Aorta (tissue), 5 donors: ENCODE measurements at regions not wholly inside any gene's neighbourhood (a gene's known extent, or its start where the extent isn't known, plus 50 kb on each side); places are given as distances from the start of the nearest gene placed in this dataset.

Source experiments
- ATAC-seq: fragments of 200-7000 bp; cut with Tn5 transposase; one replicate; pipeline ENCODE4 v1.9.1; 2022; ENCODE audit warnings: moderate library complexity; ENCODE audit not compliant: low FRiP score
- DNase-seq, 2 donors: peaks; one replicate each; pipeline ENCODE4 v3.0.0-alpha.2; 2020
- H3K27ac ChIP-seq, 2 donors: one replicate each; pipeline ENCODE4 v1.5.1; 2013; ENCODE audit warnings: low read length in 2 of 2, mild to moderate bottlenecking in 2 of 2, moderate library complexity in 2 of 2, control low read depth in 1 of 2, inconsistent platforms in 1 of 2, low read depth in 1 of 2
- H3K27me3 ChIP-seq, 2 donors: one replicate each; pipeline ENCODE4 v1.6.1; 2013; ENCODE audit warnings: control low read depth in 1 of 2, low read length in 1 of 2, mild to moderate bottlenecking in 1 of 2, moderate library complexity in 1 of 2; ENCODE audit not compliant: insufficient read depth in 2 of 2, control insufficient read depth in 1 of 2
- H3K36me3 ChIP-seq, 2 donors: one replicate each; pipeline ENCODE4 v1.6.1; 2013; ENCODE audit warnings: control low read depth in 1 of 2, low read length in 1 of 2, mild to moderate bottlenecking in 1 of 2; ENCODE audit not compliant: insufficient read depth in 2 of 2, control insufficient read depth in 1 of 2
- H3K4me1 ChIP-seq, 2 donors: one replicate each; pipeline ENCODE4 v1.6.1; 2013; ENCODE audit warnings: low read length in 2 of 2, control low read depth in 1 of 2, mild to moderate bottlenecking in 1 of 2, moderate library complexity in 1 of 2; ENCODE audit not compliant: insufficient read depth in 2 of 2, control insufficient read depth in 1 of 2
- H3K4me3 ChIP-seq, 2 donors: one replicate each; pipeline ENCODE4 v1.5.1; 2013; ENCODE audit warnings: low read length in 2 of 2, control low read depth in 1 of 2, mild to moderate bottlenecking in 1 of 2
- H3K9me3 ChIP-seq: one replicate; pipeline ENCODE4 v1.6.1; 2013; ENCODE audit warnings: mild to moderate bottlenecking, low read length; ENCODE audit not compliant: control insufficient read depth
- WGBS, 2 donors: extraction: QIAGEN DNeasy Blood & Tissue Kit; methylation state at CpG; one replicate each; pipeline ENCODE4 v1.1.7; 2013; 5-methylcytosine and 5-hydroxymethylcytosine counted together
- intact Hi-C, 2 donors: fragments of 100-400 bp; cut with DNase I; formaldehyde crosslinking; loops; one replicate each; pipeline versions ENCODE4 v1.14.2 to v1.15.0; 2022
- donor health status: healthy with polysubstance abuse.
- donor health status: Bipolar disorder and iron deficiency.
- donor health status: DM: no; HTN: no; CAD: no.
- donor health status: DM: no; HTN: no; CAD: no.
- donor health status: DM: yes; HTN: yes; CAD: no.

- no peak overlapping the region for H3K27ac ChIP-seq
- no peaks in the 10 kb centered on the region for H3K27me3 ChIP-seq
- intact Hi-C loops = no loop called here
- no peak for DNase-seq
- 24 to 29% methylated on average over 1 of the region's 1 CpG for WGBS, 2 donors
- H3K36me3 ChIP-seq = no peaks in the 10 kb centered on the region
- ATAC-seq = no peak
- H3K9me3 ChIP-seq = no peaks in the 10 kb centered on the region
- no peaks in the 10 kb centered on the region for H3K4me1 ChIP-seq
- H3K4me3 ChIP-seq = no peak overlapping the region
Measured at GRCh38 chrX:46218373-46218772, 326.8 kb downstream of the ZNF674 start.

GRCh38 chrX:46216406-46216805 is 328.8 kb downstream of the ZNF674 start:
- Histone ChIP-seq H3K4me3 (no peak overlapping the region), H3K27me3 (no peaks in the 10 kb centered on the region), H3K4me1 (no peaks in the 10 kb centered on the region), H3K27ac (peak overlapping the region in 1 of 2 donors; percentile 43), H3K36me3 (no peaks in the 10 kb centered on the region), H3K9me3 (no peaks in the 10 kb centered on the region)
- no peak for DNase-seq
- no peak for ATAC-seq
- intact Hi-C loops = no loop called here
- 11 to 44% methylated on average over 2 of the region's 2 CpGs for WGBS, 2 donors

GRCh38 chrX:46211079-46211478 is 334.1 kb downstream of the ZNF674 start:
- WGBS, 2 donors = 91 to 95% methylated on average over 4 of the region's 4 CpGs
- no peak for DNase-seq
- no peak overlapping the region for H3K4me3 ChIP-seq
- H3K4me1 ChIP-seq = peaks cover 0 to 2% of the 10 kb centered on the region in 2 donors
- no peaks in the 10 kb centered on the region for H3K9me3 ChIP-seq
- intact Hi-C loops = no loop called here
- H3K27me3 ChIP-seq = no peaks in the 10 kb centered on the region
- no peaks in the 10 kb centered on the region for H3K36me3 ChIP-seq
- H3K27ac ChIP-seq = no peak overlapping the region
- ATAC-seq = no peak

GRCh38 chrX:46209768-46210167 is 335.5 kb downstream of the ZNF674 start:
- Histone ChIP-seq H3K36me3 (no peaks in the 10 kb centered on the region), H3K4me1 (peaks cover 0 to 2% of the 10 kb centered on the region in 2 donors), H3K4me3 (no peak overlapping the region), H3K27ac (no peak overlapping the region), H3K27me3 (no peaks in the 10 kb centered on the region), H3K9me3 (no peaks in the 10 kb centered on the region)
- WGBS, 2 donors = 55 to 72% methylated on average over 4 of the region's 4 CpGs
- intact Hi-C loops = no loop called here
- ATAC-seq (no peak), DNase-seq (no peak)

- Histone ChIP-seq H3K36me3 (no peaks in the 10 kb centered on the region), H3K4me3 (no peak overlapping the region), H3K9me3 (no peaks in the 10 kb centered on the region), H3K27me3 (no peaks in the 10 kb centered on the region), H3K27ac (no peak overlapping the region), H3K4me1 (peaks cover 0 to 2% of the 10 kb centered on the region in 2 donors)
- no peak for DNase-seq
- ATAC-seq = no peak
- intact Hi-C loops = no loop called here
Measured at GRCh38 chrX:46209037-46209436, 336.2 kb downstream of the ZNF674 start.

GRCh38 chrX:46208225-46208854 is 336.9 kb downstream of the ZNF674 start:
- no peaks in the 10 kb centered on the region for H3K36me3 ChIP-seq
- intact Hi-C loops = no loop called here
- WGBS, 2 donors = 15 to 49% methylated on average over 2 of the region's 2 CpGs
- no peaks in the 10 kb centered on the region for H3K27me3 ChIP-seq
- DNase-seq (no peak), ATAC-seq (no peak)
- peaks cover 0 to 2% of the 10 kb centered on the region in 2 donors for H3K4me1 ChIP-seq
- H3K4me3 ChIP-seq = no peak overlapping the region
- no peaks in the 10 kb centered on the region for H3K9me3 ChIP-seq
- no peak overlapping the region for H3K27ac ChIP-seq

GRCh38 chrX:46204721-46205422 is 340.3 kb downstream of the ZNF674 start:
- Histone ChIP-seq H3K4me3 (no peak overlapping the region), H3K9me3 (no peaks in the 10 kb centered on the region), H3K27ac (no peak overlapping the region), H3K27me3 (no peaks in the 10 kb centered on the region), H3K36me3 (no peaks in the 10 kb centered on the region), H3K4me1 (peaks cover 0 to 2% of the 10 kb centered on the region in 2 donors)
- DNase-seq (no peak), ATAC-seq (no peak)
- intact Hi-C loops = no loop called here
- WGBS, 2 donors = 68 to 74% methylated on average over 1 of the region's 1 CpG

GRCh38 chrX:46202733-46203514 is 342.3 kb downstream of the ZNF674 start:
- intact Hi-C loops = no loop called here
- Histone ChIP-seq H3K4me3 (no peak overlapping the region), H3K27me3 (no peaks in the 10 kb centered on the region), H3K9me3 (no peaks in the 10 kb centered on the region), H3K4me1 (peaks cover 0 to under 1% of the 10 kb centered on the region in 2 donors), H3K27ac (no peak overlapping the region), H3K36me3 (no peaks in the 10 kb centered on the region)
- DNase-seq (no peak), ATAC-seq (no peak)
- WGBS, 2 donors = 76 to 84% methylated on average over 10 of the region's 10 CpGs
